ENCODE measurements at regions not wholly inside any gene's neighbourhood (a gene's known extent, or its start where the extent isn't known, plus 50 kb on each side); places are given as distances from the start of the nearest gene placed in this dataset.

GRCh38 chrX:40152741-40153344 is 55.1 kb upstream of the BCOR start:
- no peaks in the 10 kb centered on the region for H3K27me3 Mint-ChIP-seq
- ChIA-PET CTCF (interaction anchor here (1.1 to 1.2 kb wide), 3 partner anchors 56 to 315 kb away, joined by 4 to 8 read pairs (median 5); partner anchors contain the start of gene BCOR), POLR2A (interaction anchor here (0.5 to 5.0 kb wide), 16 partner anchors 10 to 339 kb away, joined by 3 to 129 read pairs (median 6); partner anchors contain the start of gene BCOR)
- no peak for ATAC-seq (ENCODE audit: low read depth)
- peaks cover 40% of the 10 kb centered on the region for H3K4me1 Mint-ChIP-seq
- H3K27ac Mint-ChIP-seq = no peak overlapping the region
- peak overlapping the region; percentile 80 for H3K4me3 Mint-ChIP-seq
- no peak for DNase-seq
- intact Hi-C loops (cut with micrococcal nuclease) = loop anchor here (1.0 to 5.0 kb wide), 6 partner anchors 16 to 336 kb away; no protein-coding TSS in a partner anchor
- no peak for TF ChIP-seq CTCF (IDR thresholded peaks at IDR 0.05)
- no peaks in the 10 kb centered on the region for H3K36me3 Mint-ChIP-seq (ENCODE audit: low read depth)
- H3K9me3 Mint-ChIP-seq = no peaks in the 10 kb centered on the region

- no peak for ATAC-seq (ENCODE audit: low read depth)
- no peaks in the 10 kb centered on the region for H3K9me3 Mint-ChIP-seq
- intact Hi-C loops (cut with micrococcal nuclease) = loop anchor here (2.0 to 5.0 kb wide), 3 partner anchors 45 to 335 kb away; no protein-coding TSS in a partner anchor
- peak overlapping the region; percentile 66 for H3K4me3 Mint-ChIP-seq
- CTCF ChIA-PET = no interaction called here
- no peak overlapping the region for H3K27ac Mint-ChIP-seq
- no peaks in the 10 kb centered on the region for H3K36me3 Mint-ChIP-seq (ENCODE audit: low read depth)
- POLR2A ChIA-PET = interaction anchor here (0.5 to 5.0 kb wide), 8 partner anchors 17 to 139 kb away, joined by 3 to 129 read pairs (median 33); partner anchors contain the start of gene BCOR
- no peak for DNase-seq
- peaks cover 38% of the 10 kb centered on the region for H3K4me1 Mint-ChIP-seq
- no peaks in the 10 kb centered on the region for H3K27me3 Mint-ChIP-seq
- TF ChIP-seq CTCF (IDR thresholded peaks at IDR 0.05) = no peak
Observed at GRCh38 chrX:40152173-40152711, 54.5 kb upstream of the BCOR start.

GRCh38 chrX:40151211-40152172 is 53.7 kb upstream of the BCOR start:
- Mint-ChIP-seq H3K4me3 (no peak overlapping the region), H3K27ac (no peak overlapping the region), H3K36me3 (ENCODE audit: low read depth) (no peaks in the 10 kb centered on the region), H3K4me1 (peaks cover 41% of the 10 kb centered on the region), H3K9me3 (no peaks in the 10 kb centered on the region), H3K27me3 (no peaks in the 10 kb centered on the region)
- intact Hi-C loops (cut with micrococcal nuclease) = loop anchor here (2.0 to 5.0 kb wide), 3 partner anchors 45 to 334 kb away; no protein-coding TSS in a partner anchor
- no peak for DNase-seq
- ATAC-seq (ENCODE audit: low read depth) = no peak
- TF ChIP-seq CTCF (IDR thresholded peaks at IDR 0.05) = no peak
- CTCF ChIA-PET = no interaction called here
- POLR2A ChIA-PET = interaction anchor here (1.0 to 5.0 kb wide), 7 partner anchors 18 to 138 kb away, joined by 3 to 129 read pairs (median 41); partner anchors contain the start of gene BCOR

GRCh38 chrX:40150503-40150902 is 52.7 kb upstream of the BCOR start:
- no peak for ATAC-seq (ENCODE audit: low read depth)
- Mint-ChIP-seq H3K27me3 (no peaks in the 10 kb centered on the region), H3K36me3 (ENCODE audit: low read depth) (no peaks in the 10 kb centered on the region), H3K4me3 (no peak overlapping the region), H3K9me3 (no peaks in the 10 kb centered on the region), H3K4me1 (peaks cover 43% of the 10 kb centered on the region), H3K27ac (no peak overlapping the region)
- POLR2A ChIA-PET = interaction anchor here (5.0 kb wide), 1 partner anchor 26 kb away, joined by 72 read pairs; no protein-coding TSS in a partner anchor
- DNase-seq = no peak
- TF ChIP-seq CTCF (IDR thresholded peaks at IDR 0.05) = no peak
- intact Hi-C loops (cut with micrococcal nuclease) = loop anchor here (5.0 kb wide), 1 partner anchor 333 kb away; no protein-coding TSS in a partner anchor
- CTCF ChIA-PET = no interaction called here

Measured in activated B cell treated with CpG ODN at 0.5 μM for 24 hours (primary cell).